ENCODE measurements at regions not wholly inside any gene's neighbourhood (a gene's known extent, or its start where the extent isn't known, plus 50 kb on each side); places are given as distances from the start of the nearest gene placed in this dataset.

DNA sequence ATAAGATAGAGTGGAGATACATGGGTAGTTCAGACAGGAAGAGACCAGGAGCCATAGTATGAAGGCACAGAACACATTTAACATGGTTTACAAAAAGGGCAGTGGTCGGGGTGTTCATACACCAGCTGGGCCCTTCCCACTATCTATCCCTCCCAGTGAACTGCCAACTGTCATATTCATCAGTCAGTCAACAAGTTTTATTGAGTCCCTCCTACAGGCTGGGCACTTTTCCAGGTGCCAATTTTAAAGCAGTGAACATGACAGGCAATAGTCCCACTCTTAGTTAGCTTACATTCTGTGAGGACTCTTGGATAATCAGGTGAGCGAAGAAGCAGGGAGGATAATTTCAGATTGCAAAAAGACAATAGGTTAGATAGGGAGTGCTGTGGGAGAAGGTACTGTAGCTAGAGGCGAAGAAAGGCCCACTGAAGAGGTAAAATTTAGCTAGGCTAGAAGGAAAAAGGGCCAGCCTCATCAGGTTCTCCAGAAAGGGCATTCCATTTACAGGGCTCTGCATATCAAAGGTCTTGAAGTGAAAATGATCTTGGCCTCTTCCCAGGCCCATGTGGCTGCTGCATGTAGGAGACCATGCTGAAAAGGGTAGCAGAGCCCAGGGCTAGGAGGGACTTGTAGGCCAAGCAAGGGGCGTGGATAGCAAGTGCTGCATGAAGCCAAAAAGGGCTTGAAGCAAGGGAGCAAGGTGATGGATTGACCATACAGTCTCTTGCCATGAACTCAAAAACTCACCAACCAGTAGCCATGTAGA lies 274.7 kb upstream of the SNX7 start:
- TF ChIP-seq YY1 (IDR thresholded peaks at IDR 0.05; ENCODE audit: low read depth) (no peak), NFIC (IDR thresholded peaks at IDR 0.05) (no peak)

All from Ishikawa (cell line).